GM18858 (cell line): ENCODE measurements at regions not wholly inside any gene's neighbourhood (a gene's known extent, or its start where the extent isn't known, plus 50 kb on each side); places are given as distances from the start of the nearest gene placed in this dataset.

ENCODE experiments used
- ATAC-seq: cut with Tn5 transposase; IDR thresholded peaks from one replicate; pipeline ENCODE4 v1.9.1; 2021; ENCODE audit not compliant: unreplicated experiment

- no peak for ATAC-seq
Measured at GRCh38 chr13:106774621-106775020, 206.7 kb upstream of the ARGLU1 start.

- no peak for ATAC-seq
Measured at GRCh38 chr13:106772006-106772601, 204.2 kb upstream of the ARGLU1 start.

GRCh38 chr13:106768991-106769390, 201.1 kb upstream of the ARGLU1 start:
- ATAC-seq, result no peak

GRCh38 chr13:106762708-106763107, 194.8 kb upstream of the ARGLU1 start:
- no peak for ATAC-seq

GRCh38 chr13:106756446-106756845, 188.5 kb upstream of the ARGLU1 start:
- no peak for ATAC-seq

- ATAC-seq, result no peak
Measured at GRCh38 chr13:106755542-106755941, 187.6 kb upstream of the ARGLU1 start.

- no peak for ATAC-seq
Measured at GRCh38 chr13:106753251-106753650, 185.3 kb upstream of the ARGLU1 start.

GRCh38 chr13:106752584-106753170, 184.7 kb upstream of the ARGLU1 start:
- no peak for ATAC-seq

- ATAC-seq, result no peak
Measured at GRCh38 chr13:106748785-106749184, 180.8 kb upstream of the ARGLU1 start.

GRCh38 chr13:106744516-106744915, 176.6 kb upstream of the ARGLU1 start:
- ATAC-seq, result no peak

GRCh38 chr13:106738186-106738678, 170.3 kb upstream of the ARGLU1 start:
- no peak for ATAC-seq

- ATAC-seq, result no peak
Measured at GRCh38 chr13:106736941-106737340, 169.0 kb upstream of the ARGLU1 start.

GRCh38 chr13:106734198-106734597, 166.3 kb upstream of the ARGLU1 start:
- no peak for ATAC-seq

GRCh38 chr13:106723036-106723435, 155.1 kb upstream of the ARGLU1 start:
- no peak for ATAC-seq

- no peak for ATAC-seq
Measured at GRCh38 chr13:106722620-106723019, 154.7 kb upstream of the ARGLU1 start.

GRCh38 chr13:106721599-106721998, 153.7 kb upstream of the ARGLU1 start:
- ATAC-seq, result no peak

GRCh38 chr13:106714271-106714982, 146.5 kb upstream of the ARGLU1 start:
- no peak for ATAC-seq

GRCh38 chr13:106712381-106712780, 144.4 kb upstream of the ARGLU1 start:
- no peak for ATAC-seq

GRCh38 chr13:106710266-106710665, 142.3 kb upstream of the ARGLU1 start:
- ATAC-seq, result no peak

- ATAC-seq, result no peak
Measured at GRCh38 chr13:106709522-106709921, 141.6 kb upstream of the ARGLU1 start.

GRCh38 chr13:106702505-106702904, 134.6 kb upstream of the ARGLU1 start:
- ATAC-seq, result no peak

- no peak for ATAC-seq
Measured at GRCh38 chr13:106701771-106702341, 133.9 kb upstream of the ARGLU1 start.
